GM12875 (cell line): ENCODE measurements at regions not wholly inside any gene's neighbourhood (a gene's known extent, or its start where the extent isn't known, plus 50 kb on each side); places are given as distances from the start of the nearest gene placed in this dataset.

Experiments
- H3K4me3 ChIP-seq: one replicate; pipeline ENCODE4 v1.5.1; 2011; ENCODE audit warnings: low read depth, low read length, control low read depth
- TF ChIP-seq, protein P1 (sequence below): IDR thresholded peaks from 2 replicates; pipeline ENCODE4 v1.5.1; 2011; ENCODE audit warnings: low read depth, mild to moderate bottlenecking, control low read depth, inconsistent platforms, low read length, moderate library complexity, borderline replicate concordance; ENCODE audit not compliant: insufficient read depth

DNA sequence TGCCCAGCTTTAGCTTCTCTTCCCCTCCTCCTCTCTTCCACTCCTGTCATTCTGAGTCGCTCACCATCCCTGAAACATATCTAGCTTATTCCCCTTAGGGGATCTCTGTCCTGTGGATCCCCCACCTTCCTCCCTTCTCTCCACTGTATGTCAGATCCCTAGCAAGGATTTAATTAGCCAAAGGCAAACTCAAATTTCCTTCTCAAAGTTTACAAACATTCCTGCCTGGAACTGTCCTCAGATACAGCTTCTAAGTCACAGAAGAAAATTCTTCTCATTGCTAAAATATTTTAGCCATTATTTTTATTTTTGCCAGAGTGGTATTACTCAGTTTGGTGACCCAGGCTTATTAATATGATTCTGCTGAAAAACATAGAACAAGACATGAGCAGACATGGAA lies 315.3 kb downstream of the CYP26B1 start:
- TF ChIP-seq, protein P1, sequence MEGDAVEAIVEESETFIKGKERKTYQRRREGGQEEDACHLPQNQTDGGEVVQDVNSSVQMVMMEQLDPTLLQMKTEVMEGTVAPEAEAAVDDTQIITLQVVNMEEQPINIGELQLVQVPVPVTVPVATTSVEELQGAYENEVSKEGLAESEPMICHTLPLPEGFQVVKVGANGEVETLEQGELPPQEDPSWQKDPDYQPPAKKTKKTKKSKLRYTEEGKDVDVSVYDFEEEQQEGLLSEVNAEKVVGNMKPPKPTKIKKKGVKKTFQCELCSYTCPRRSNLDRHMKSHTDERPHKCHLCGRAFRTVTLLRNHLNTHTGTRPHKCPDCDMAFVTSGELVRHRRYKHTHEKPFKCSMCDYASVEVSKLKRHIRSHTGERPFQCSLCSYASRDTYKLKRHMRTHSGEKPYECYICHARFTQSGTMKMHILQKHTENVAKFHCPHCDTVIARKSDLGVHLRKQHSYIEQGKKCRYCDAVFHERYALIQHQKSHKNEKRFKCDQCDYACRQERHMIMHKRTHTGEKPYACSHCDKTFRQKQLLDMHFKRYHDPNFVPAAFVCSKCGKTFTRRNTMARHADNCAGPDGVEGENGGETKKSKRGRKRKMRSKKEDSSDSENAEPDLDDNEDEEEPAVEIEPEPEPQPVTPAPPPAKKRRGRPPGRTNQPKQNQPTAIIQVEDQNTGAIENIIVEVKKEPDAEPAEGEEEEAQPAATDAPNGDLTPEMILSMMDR, result no peak
- H3K4me3 ChIP-seq, result no peak overlapping the region

DNA sequence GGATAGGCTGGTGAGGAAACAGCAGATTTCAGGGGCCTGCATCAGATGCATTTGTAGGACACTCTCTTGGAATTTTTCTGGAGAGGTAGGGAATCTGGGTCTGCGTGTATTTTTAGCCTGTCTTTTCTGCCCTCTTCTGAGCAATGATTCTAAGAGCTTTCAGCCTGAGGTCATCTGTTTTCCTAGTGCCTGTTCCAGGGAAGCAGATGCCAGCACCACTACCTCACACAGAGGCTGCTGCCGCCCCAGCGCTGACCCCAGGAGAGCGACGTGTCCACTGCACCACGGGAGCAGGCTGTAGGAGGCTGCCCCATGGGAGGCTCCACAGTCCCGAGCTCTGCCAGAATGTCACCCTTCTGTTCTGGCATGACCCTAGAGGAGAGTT lies 316.5 kb downstream of the CYP26B1 start:
- TF ChIP-seq, protein P1, result no peak

DNA sequence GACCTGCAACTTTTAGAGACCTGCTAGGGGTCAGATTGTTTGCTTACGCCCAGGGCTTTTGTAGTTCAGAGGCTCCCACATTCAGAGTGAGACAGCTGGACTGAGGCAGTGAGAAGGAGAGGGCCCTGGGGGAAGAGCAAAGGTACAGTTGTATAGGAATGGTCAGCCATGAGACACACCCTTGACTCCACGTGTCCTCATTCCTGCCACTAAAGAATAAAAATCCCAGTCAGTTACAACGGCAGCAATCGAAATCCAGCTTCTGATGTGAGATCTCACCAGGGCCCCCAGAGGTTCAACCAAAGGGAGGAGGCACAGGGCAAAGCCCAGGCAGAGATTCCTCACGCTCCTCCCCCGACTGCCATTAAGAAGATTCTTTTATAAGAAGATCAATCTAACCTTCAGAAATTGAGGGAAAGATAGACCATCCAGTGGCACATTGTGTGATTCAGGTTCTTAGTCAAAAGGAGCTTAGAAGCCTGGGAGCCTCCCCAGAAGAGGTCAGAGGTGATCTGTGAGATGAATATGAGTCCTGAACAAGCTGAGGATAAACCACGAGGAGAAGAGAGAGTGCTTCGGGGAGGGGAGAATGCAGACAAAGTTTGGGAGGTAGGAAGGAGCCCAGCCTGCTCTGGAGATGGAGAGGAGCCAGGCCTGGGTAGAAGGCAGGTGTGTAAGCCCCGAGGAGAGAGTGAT lies 317.0 kb downstream of the CYP26B1 start:
- no peak overlapping the region for H3K4me3 ChIP-seq
- TF ChIP-seq, protein P1, result no peak

More for the DNA sequence above, 316.5 kb downstream of the CYP26B1 start:
- no peak overlapping the region for H3K4me3 ChIP-seq

DNA sequence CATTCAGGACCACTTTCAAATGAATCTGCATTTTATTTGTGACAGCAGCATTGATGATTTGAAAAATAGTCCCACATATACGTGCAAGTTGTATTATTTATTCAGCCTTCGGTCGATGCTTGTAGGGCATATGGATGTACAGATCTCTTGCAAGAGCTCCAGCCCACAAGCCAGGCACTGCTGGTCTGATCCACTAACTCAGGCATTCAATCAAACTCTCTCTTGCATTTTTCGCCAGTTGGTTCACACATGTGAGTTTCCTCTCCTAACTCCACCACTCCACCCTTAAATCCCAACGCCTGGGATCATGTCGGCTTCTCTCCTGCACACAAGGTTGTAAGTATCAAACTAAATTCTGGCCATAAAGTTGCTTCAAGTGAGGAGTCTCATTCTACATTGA lies 318.7 kb downstream of the CYP26B1 start:
- no peak overlapping the region for H3K4me3 ChIP-seq
- TF ChIP-seq, protein P1, result no peak

DNA sequence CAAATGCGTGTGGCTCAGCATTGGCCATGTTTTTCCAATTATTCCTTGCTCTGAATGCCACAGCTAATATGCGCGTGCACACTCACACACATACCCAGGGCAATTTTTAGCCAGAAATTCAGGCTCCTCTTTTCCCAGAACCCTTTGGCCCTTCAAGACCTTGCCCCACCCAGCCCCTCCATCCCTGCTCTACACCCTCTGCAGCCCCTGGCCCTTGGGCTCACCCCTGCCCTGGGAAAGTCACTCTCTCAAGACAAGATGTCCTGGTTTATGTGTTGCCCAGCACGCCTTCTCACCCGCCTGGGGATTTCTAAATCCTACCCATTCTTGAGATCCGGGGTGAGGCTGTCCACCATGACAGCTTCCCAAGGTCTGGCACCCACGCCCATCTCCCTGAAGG lies 319.7 kb downstream of the CYP26B1 start:
- TF ChIP-seq, protein P1, result no peak
- H3K4me3 ChIP-seq, result no peak overlapping the region

DNA sequence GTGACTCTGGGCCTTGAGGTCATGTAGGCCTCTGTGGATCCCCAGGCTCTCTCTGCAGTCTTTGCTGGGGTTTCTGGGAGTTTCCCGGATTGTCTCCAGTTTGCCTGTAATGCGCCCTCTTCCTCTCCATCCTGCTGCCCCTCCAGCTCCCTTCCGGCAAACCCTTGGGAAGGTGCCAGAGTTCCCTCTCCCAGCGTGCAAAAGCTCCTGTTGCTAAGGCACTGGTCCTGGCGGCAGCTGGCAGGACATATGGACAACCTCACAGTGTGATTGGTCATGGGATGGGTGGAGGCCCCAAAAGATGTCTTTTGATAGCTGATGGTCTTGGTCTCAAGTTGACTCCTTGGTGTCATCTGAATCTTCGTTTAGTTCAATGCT lies 320.1 kb downstream of the CYP26B1 start:
- no peak overlapping the region for H3K4me3 ChIP-seq
- TF ChIP-seq, protein P1, result no peak

DNA sequence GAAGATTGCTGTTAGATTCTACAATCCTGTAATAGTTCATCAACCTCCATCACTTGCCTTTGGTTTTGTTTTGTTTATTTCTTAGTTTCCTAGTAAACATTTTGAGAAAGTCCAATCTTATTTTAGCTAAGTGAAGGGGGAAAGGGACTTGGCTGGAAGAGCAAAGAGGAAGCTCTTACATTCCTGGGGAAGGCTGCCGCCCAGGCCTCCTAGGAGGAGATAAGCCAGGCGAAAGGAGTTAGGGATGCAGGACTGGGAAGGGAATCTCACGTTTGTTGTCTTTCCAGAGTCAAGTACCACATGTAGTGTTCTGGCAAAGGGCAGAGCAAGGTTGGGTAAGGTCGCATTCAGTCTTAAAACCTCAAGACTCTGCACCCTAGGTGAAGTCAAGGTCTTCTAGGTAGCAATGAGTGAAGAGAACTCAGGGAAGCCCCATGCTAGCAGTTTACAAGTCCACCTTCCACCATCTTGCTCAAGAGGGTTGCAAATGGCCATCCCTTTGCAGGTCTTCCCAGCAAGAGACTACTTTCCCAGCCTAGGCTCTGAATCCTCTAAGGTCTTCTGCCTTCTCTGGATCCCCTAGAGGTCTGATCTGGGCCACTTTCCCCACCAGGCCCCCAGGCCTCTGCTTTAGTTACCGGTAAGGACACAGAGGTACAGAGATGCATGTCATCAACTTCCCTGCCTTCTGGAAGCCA lies 320.7 kb downstream of the CYP26B1 start:
- TF ChIP-seq, protein P1, result no peak
- H3K4me3 ChIP-seq, result no peak overlapping the region
